Gastrocnemius medialis (tissue), 4 donors: ENCODE measurements at regions not wholly inside any gene's neighbourhood (a gene's known extent, or its start where the extent isn't known, plus 50 kb on each side); places are given as distances from the start of the nearest gene placed in this dataset.
"Not testable (repeated sequence)": the region's sequence is repeated elsewhere in the genome, so short reads cannot be mapped to it uniquely, and the experiment has no call there.

Experiments
- ATAC-seq, 2 donors: fragments of 150-250 bp; one replicate each; pipeline ENCODE4 v1.9.1; 2016
- DNase-seq, 2 donors: peaks; one replicate each; pipeline ENCODE4 v3.0.0-alpha.2; 2019
- H3K27ac ChIP-seq, 4 donors: fragments of 200-600 bp; sonication (generic); 1 replicate in 1 of 4; 2 replicates in 3 of 4; pipeline ENCODE4 v1.5.1; 2016 to 2018; ENCODE audit warnings: mild to moderate bottlenecking in 2 of 4, moderate library complexity in 1 of 4
- H3K27me3 ChIP-seq, 3 donors: fragments of 200-600 bp; sonication (generic) in 2 of 3; 1 replicate in 1 of 3; 2 replicates in 2 of 3; pipeline versions ENCODE4 v1.5.1 to v1.6.0; 2016 to 2019; ENCODE audit warnings: mild to moderate bottlenecking in 1 of 3, moderate library complexity in 1 of 3
- H3K36me3 ChIP-seq, 2 donors: fragments of 200-600 bp; sonication (generic) in 1 of 2; one replicate each; pipeline ENCODE4 v1.5.1; 2017 to 2018
- H3K4me1 ChIP-seq, 2 donors: fragments of 200-600 bp; sonication (generic) in 1 of 2; one replicate each; pipeline ENCODE4 v1.5.1; 2016 to 2017; ENCODE audit warnings: mild to moderate bottlenecking in 2 of 2
- H3K4me3 ChIP-seq, 4 donors: fragments of 200-600 bp; sonication (generic) in 3 of 4; 1 replicate in 1 of 4; 2 replicates in 3 of 4; pipeline ENCODE4 v1.5.1; 2016 to 2019; ENCODE audit warnings: mild to moderate bottlenecking in 2 of 4
- H3K9me3 ChIP-seq, 3 donors: fragments of 200-600 bp; sonication (generic) in 2 of 3; 1 replicate in 1 of 3; 2 replicates in 2 of 3; pipeline ENCODE4 v1.5.1; 2016 to 2019
- POLR2A ChIP-seq, 2 donors: fragments of 450-650 bp; IDR thresholded peaks; one replicate each; pipeline ENCODE4 v1.6.1; 2017; ENCODE audit warnings: antibody characterized with exemption in 2 of 2, mild to moderate bottlenecking in 2 of 2, moderate library complexity in 2 of 2
- in situ Hi-C, 4 donors: fragments of 200-750 bp; cut with MboI; loops; one replicate each; pipeline versions ENCODE4 v1.15.0 to v1.8.0; 2017; ENCODE audit warnings: low sequenced_read_pairs in 4 of 4
- intact Hi-C: fragments of 100-400 bp; cut with DNase I; formaldehyde crosslinking; loops from one replicate; pipeline ENCODE4 v1.15.1; 2023; ENCODE audit warnings: low total_unique reads
- TF ChIP-seq, protein P1 (sequence below), 5 experiments: fragments of 450-650 bp in 3 of 5; fragments of 200-600 bp in 2 of 5; sonication (generic) in 2 of 5; IDR thresholded peaks in 4 of 5; conservative IDR thresholded peaks in 1 of 5; 1 replicate in 4 of 5; 2 replicates in 1 of 5; pipeline ENCODE4 v1.5.1; 2016 to 2019; ENCODE audit warnings: antibody characterized with exemption in 5 of 5, mild to moderate bottlenecking in 3 of 5, moderate library complexity in 3 of 5

- Histone ChIP-seq H3K4me3 (no peak overlapping the region), H3K36me3 (no peaks in the 10 kb centered on the region), H3K4me1 (peaks cover 5 to 8% of the 10 kb centered on the region in 2 donors), H3K9me3 (no peaks in the 10 kb centered on the region), H3K27me3 (no peaks in the 10 kb centered on the region), H3K27ac (peak overlapping the region; percentile 26 to 69 (median 62))
- intact Hi-C loops (loop anchor here (2.0 kb wide), 1 partner anchor 91 kb away; no protein-coding TSS in a partner anchor), in situ Hi-C loops (no loop called here)
- ATAC-seq: peak; percentile 96 to 98
- DNase-seq: peak; percentile 70 to 75
- no peak for TF ChIP-seq POLR2A (IDR thresholded peaks at IDR 0.05)
- TF ChIP-seq, protein P1, sequence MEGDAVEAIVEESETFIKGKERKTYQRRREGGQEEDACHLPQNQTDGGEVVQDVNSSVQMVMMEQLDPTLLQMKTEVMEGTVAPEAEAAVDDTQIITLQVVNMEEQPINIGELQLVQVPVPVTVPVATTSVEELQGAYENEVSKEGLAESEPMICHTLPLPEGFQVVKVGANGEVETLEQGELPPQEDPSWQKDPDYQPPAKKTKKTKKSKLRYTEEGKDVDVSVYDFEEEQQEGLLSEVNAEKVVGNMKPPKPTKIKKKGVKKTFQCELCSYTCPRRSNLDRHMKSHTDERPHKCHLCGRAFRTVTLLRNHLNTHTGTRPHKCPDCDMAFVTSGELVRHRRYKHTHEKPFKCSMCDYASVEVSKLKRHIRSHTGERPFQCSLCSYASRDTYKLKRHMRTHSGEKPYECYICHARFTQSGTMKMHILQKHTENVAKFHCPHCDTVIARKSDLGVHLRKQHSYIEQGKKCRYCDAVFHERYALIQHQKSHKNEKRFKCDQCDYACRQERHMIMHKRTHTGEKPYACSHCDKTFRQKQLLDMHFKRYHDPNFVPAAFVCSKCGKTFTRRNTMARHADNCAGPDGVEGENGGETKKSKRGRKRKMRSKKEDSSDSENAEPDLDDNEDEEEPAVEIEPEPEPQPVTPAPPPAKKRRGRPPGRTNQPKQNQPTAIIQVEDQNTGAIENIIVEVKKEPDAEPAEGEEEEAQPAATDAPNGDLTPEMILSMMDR (IDR thresholded peaks at IDR 0.05 in 4 of 5, conservative IDR thresholded peaks at IDR 0.05 in 1 of 5): no peak
Measured at GRCh38 chr6:22133357-22133756, 163.5 kb downstream of the PRL start.

DNA sequence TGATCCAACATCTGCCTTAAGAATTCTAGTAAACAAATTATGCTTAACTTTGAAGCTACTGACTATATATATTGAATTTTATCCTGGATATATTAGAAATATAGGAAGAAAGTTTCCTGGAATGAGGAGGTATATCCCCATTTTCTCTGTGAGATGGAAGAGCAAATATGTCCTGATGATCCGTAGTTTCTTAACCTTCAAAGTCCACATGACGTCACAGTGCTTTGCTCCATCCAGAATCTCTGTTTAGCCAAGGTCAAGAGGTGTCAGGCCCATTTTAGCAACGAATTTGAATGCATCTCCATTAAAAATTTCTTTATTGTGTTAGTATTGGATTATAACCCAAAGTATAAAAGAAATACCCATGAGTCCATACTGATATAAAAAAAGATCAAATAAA, 162.5 kb downstream of the PRL start:
- Histone ChIP-seq H3K4me3 (no peak overlapping the region), H3K27me3 (no peaks in the 10 kb centered on the region), H3K4me1 (peaks cover 5 to 8% of the 10 kb centered on the region in 2 donors), H3K36me3 (no peaks in the 10 kb centered on the region), H3K27ac (no peak overlapping the region), H3K9me3 (no peaks in the 10 kb centered on the region)
- in situ Hi-C loops (no loop called here), intact Hi-C loops (no loop called here)
- ATAC-seq: no peak
- TF ChIP-seq POLR2A (IDR thresholded peaks at IDR 0.05): no peak
- TF ChIP-seq, protein P1 (IDR thresholded peaks at IDR 0.05 in 4 of 5, conservative IDR thresholded peaks at IDR 0.05 in 1 of 5): no peak
- DNase-seq: no peak

GRCh38 chr6:22135395-22135794, 161.4 kb downstream of the PRL start:
- DNase-seq (no peak), ATAC-seq (no peak)
- Histone ChIP-seq H3K27ac (no peak overlapping the region), H3K9me3 (no peaks in the 10 kb centered on the region), H3K4me3 (no peak overlapping the region), H3K36me3 (no peaks in the 10 kb centered on the region), H3K27me3 (no peaks in the 10 kb centered on the region), H3K4me1 (peaks cover 5 to 8% of the 10 kb centered on the region in 2 donors)
- TF ChIP-seq, protein P1 (IDR thresholded peaks at IDR 0.05 in 4 of 5, conservative IDR thresholded peaks at IDR 0.05 in 1 of 5): no peak
- TF ChIP-seq POLR2A (IDR thresholded peaks at IDR 0.05): no peak
- in situ Hi-C loops: no loop called here
- intact Hi-C loops: no loop called here

GRCh38 chr6:22140736-22141135, 156.1 kb downstream of the PRL start:
- H3K9me3 ChIP-seq, in situ Hi-C loops, ATAC-seq, H3K4me3 ChIP-seq, H3K36me3 ChIP-seq, H3K27me3 ChIP-seq, intact Hi-C loops, H3K27ac ChIP-seq, DNase-seq, H3K4me1 ChIP-seq: not testable (repeated sequence)

DNA sequence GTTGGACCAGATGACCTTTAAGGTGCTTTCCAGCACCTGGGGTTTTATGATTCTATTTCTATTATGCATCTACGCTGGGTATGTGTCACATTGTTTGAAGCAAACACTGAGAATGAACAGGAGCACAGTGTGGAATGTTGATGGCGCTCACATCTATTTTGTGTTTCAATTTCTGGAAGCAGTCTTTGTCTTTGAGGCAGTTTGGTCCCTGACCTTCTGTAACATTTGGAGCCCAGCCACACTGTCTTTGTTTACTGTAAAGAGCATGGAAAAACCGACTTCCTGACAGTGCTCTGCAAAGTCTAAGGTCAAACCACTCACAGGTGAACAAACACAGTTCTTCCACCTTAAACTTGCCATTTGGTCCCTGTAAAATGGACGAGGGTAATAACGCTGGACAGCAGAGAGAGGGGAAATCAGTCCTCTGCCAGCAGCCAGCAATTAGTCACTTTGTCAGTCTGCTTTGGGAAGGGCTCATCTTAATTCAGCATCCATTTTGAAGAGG, 155.5 kb downstream of the PRL start:
- intact Hi-C loops (no loop called here), in situ Hi-C loops (no loop called here)
- no peak overlapping the region for H3K4me3 ChIP-seq
- TF ChIP-seq, protein P1 (IDR thresholded peaks at IDR 0.05 in 4 of 5, conservative IDR thresholded peaks at IDR 0.05 in 1 of 5): no peak
- TF ChIP-seq POLR2A (IDR thresholded peaks at IDR 0.05): no peak
- no peaks in the 10 kb centered on the region for H3K9me3 ChIP-seq
- no peaks in the 10 kb centered on the region for H3K27me3 ChIP-seq
- no peak for ATAC-seq
- no peak for DNase-seq
- no peak overlapping the region for H3K27ac ChIP-seq
- H3K4me1 ChIP-seq: peaks cover 11 to 14% of the 10 kb centered on the region in 2 donors
- H3K36me3 ChIP-seq: no peaks in the 10 kb centered on the region
